Activated naive CD8-positive, alpha-beta T cell treated with anti-CD3 and anti-CD28 coated beads, Interleukin-2, amount 50 U/mL, for 16 hours (primary cell): ENCODE measurements at regions not wholly inside any gene's neighbourhood (a gene's known extent, or its start where the extent isn't known, plus 50 kb on each side); places are given as distances from the start of the nearest gene placed in this dataset.
"Not testable (repeated sequence)": the region's sequence is repeated elsewhere in the genome, so short reads cannot be mapped to it uniquely, and the experiment has no call there.

Experiments
- DNase-seq: peaks from one replicate; pipeline ENCODE4 v3.0.0-alpha.2; 2020; ENCODE audit warnings: low read depth, low spot score

DNA sequence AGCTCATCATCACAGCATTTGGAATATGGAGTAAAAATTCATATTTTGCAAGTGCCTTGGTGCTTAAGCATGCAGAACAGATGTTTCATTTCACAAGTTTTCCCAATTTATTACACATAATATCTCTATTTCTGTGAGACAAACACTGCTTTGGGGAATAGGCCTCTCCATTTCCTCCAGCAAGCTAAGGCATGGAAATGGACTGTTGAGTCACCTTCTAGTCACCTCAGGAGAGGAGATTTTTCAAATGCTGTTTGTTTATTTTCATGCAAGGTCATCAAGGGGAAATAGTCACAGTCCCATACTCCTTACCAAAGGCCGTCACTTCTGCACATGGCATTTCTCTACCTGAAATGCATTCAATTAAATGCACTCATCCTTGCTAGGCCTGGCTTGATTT, 57.4 kb upstream of the NUTM2D start:
- not testable (repeated sequence) for DNase-seq

- DNase-seq: peak; percentile 1
Measured at GRCh38 chr10:87301466-87302115, 56.0 kb upstream of the NUTM2D start.

DNA sequence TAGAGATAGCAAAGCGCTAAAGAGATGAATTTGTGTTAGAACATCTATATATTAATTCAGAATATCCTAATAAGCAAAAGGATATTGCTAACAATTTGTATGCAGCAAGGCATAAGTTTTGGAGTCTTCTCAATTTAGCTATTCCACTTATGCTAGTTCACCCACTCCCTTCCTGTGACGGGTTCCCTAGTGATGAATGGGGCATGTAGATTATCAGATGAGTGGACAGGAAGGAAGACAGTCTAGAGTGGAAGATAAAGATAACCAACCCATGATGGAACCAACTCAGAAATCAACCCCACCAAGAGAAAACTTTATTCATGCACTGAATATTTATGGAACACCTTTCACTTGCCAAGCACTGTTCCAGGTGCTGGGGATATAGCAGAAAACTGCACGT, 55.4 kb upstream of the NUTM2D start:
- DNase-seq: not testable (repeated sequence)

DNA sequence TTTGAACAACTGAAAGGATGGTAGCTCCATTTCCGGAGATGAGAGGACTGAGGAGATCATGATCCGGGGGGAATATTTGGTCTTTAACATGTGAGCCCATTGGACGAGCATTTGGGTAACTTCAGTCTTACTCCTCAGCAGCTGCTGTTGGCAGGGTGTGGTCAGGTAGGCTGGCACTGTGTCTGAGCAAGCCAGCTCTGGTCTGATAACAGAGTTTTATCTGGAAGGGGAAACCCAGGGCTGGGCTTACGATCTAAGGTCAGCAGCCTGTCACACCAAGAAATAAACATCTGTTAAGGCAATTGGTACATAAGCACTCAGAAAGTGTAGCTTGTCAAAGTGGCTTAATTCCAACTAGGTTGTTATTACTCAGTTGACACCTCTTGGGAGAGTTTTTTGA, 53.8 kb upstream of the NUTM2D start:
- DNase-seq: not testable (repeated sequence)

DNA sequence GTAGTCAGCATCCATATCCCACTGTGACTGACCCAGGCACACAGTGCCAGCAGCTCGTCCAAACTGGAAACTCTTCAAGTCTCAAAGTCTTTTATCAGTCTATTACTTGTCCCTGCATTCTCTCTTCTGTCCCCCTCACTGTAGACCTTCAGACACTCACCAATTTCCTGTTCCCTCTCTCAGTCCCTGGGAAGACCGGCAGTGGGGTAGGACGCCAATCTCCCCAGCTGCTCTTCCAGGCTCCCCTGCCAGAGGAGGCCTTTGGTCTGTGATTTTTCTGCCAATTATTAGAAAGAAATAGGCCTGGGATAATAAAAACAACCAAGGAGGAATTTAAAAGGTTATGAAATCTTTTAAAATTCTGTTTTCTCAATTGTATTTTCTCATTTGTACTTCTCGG, 50.9 kb upstream of the NUTM2D start:
- DNase-seq: not testable (repeated sequence)
